Keratinocyte (primary cell): ENCODE measurements at regions not wholly inside any gene's neighbourhood (a gene's known extent, or its start where the extent isn't known, plus 50 kb on each side); places are given as distances from the start of the nearest gene placed in this dataset.

Experiments used
- DNase-seq: peaks from one replicate; pipeline ENCODE4 v3.0.0-alpha.2; 2011; ENCODE audit warnings: low read depth, missing footprints, low spot score
- FAIRE-seq: peaks from 2 replicates; lab custom pipeline; 2011; peaks lifted over from hg19 to GRCh38; lab: Jason Lieb, UNC
- H2AFZ ChIP-seq: 2 replicates; pipeline ENCODE4 v1.6.0; 2012; ENCODE audit warnings: low read length, control low read depth, inconsistent platforms; ENCODE audit not compliant: control insufficient read depth
- H3K27ac ChIP-seq: 2 replicates; pipeline ENCODE4 v1.5.1; 2011; ENCODE audit warnings: low read length; ENCODE audit not compliant: control insufficient read depth, insufficient read depth
- H3K27me3 ChIP-seq: 3 replicates; pipeline ENCODE4 v1.6.0; 2011; ENCODE audit warnings: low read length; ENCODE audit not compliant: control insufficient read depth, insufficient read depth; ENCODE audit errors: extremely low read depth
- H3K36me3 ChIP-seq, 2 experiments: 2 replicates in 1 of 2; 3 replicates in 1 of 2; pipeline ENCODE4 v1.5.1; 2011; ENCODE audit warnings: low read length in 2 of 2, mild to moderate bottlenecking in 1 of 2; ENCODE audit not compliant: control insufficient read depth in 2 of 2, insufficient read depth in 2 of 2; ENCODE audit errors: extremely low read depth in 1 of 2
- H3K4me1 ChIP-seq: 3 replicates; pipeline ENCODE4 v1.5.1; 2011; ENCODE audit warnings: low read length; ENCODE audit not compliant: control insufficient read depth, insufficient read depth; ENCODE audit errors: extremely low read depth
- H3K4me2 ChIP-seq: 3 replicates; pipeline ENCODE4 v1.6.0; 2011; ENCODE audit warnings: low read depth, low read length; ENCODE audit not compliant: control insufficient read depth, insufficient read depth; ENCODE audit errors: extremely low read depth
- H3K4me3 ChIP-seq, 3 experiments: fragments of 200-600 bp in 1 of 3; sonication (generic) in 1 of 3; 2 replicates in 2 of 3; 3 replicates in 1 of 3; pipeline ENCODE4 v1.5.1; 2011 to 2016; ENCODE audit warnings: low read length in 3 of 3, mild to moderate bottlenecking in 3 of 3, control low read depth in 2 of 3, inconsistent platforms in 1 of 3, low read depth in 1 of 3, mixed read lengths in 1 of 3, mixed run types in 1 of 3, moderate library complexity in 1 of 3; ENCODE audit not compliant: control insufficient read depth in 2 of 3, insufficient read depth in 2 of 3; ENCODE audit errors: extremely low read depth in 1 of 3
- H3K79me2 ChIP-seq: 2 replicates; pipeline ENCODE4 v1.6.0; 2012; ENCODE audit warnings: low read length; ENCODE audit not compliant: control insufficient read depth, insufficient read depth
- H3K9ac ChIP-seq: 3 replicates; pipeline ENCODE4 v1.6.0; 2011; ENCODE audit warnings: low read length; ENCODE audit not compliant: control insufficient read depth, insufficient read depth; ENCODE audit errors: extremely low read depth
- H3K9me1 ChIP-seq: 3 replicates; pipeline ENCODE4 v1.6.0; 2011; ENCODE audit warnings: low read length; ENCODE audit not compliant: control insufficient read depth, insufficient read depth; ENCODE audit errors: extremely low read depth
- H3K9me3 ChIP-seq: 2 replicates; pipeline ENCODE4 v1.5.1; 2012; ENCODE audit warnings: low read depth, low read length; ENCODE audit not compliant: control insufficient read depth
- H4K20me1 ChIP-seq: 3 replicates; pipeline ENCODE4 v1.6.0; 2011; ENCODE audit warnings: low read length; ENCODE audit not compliant: control insufficient read depth, insufficient read depth; ENCODE audit errors: extremely low read depth
- CTCF ChIP-seq, 3 experiments: IDR thresholded peaks in 1 of 3; conservative IDR thresholded peaks in 1 of 3; optimal IDR thresholded peaks in 1 of 3; 2 replicates in 2 of 3; 3 replicates in 1 of 3; pipeline versions ENCODE3 to v1.5.1; 2011; ENCODE audit warnings: low read length in 3 of 3, mild to moderate bottlenecking in 3 of 3, moderate library complexity in 2 of 3, control low read depth in 1 of 3, inconsistent platforms in 1 of 3; ENCODE audit not compliant: insufficient read depth in 2 of 3; ENCODE audit errors: extremely low read depth in 1 of 3
- EZH2 ChIP-seq: IDR thresholded peaks from one replicate; pipeline ENCODE4 v1.6.1; 2012; ENCODE audit warnings: inconsistent platforms, mild to moderate bottlenecking, low read length, moderate library complexity
- dilution Hi-C: fragments of 300-500 bp; cut with MboI; formaldehyde crosslinking; loops from one replicate; pipeline ENCODE4 v1.7.0; 2020; ENCODE audit warnings: low sequenced_read_pairs; ENCODE audit not compliant: extremely low pct_ligation_motif_present

GRCh38 chr18:67092141-67092540 is 424.4 kb downstream of the DSEL start:
- no peak overlapping the region for H3K4me2 ChIP-seq
- H3K27me3 ChIP-seq = no peaks in the 10 kb centered on the region
- DNase-seq = no peak
- H3K27ac ChIP-seq = no peak overlapping the region
- H3K9me3 ChIP-seq = no peaks in the 10 kb centered on the region
- H3K79me2 ChIP-seq = no peaks in the 10 kb centered on the region
- no peaks in the 10 kb centered on the region for H3K9me1 ChIP-seq
- no peak for TF ChIP-seq EZH2
- H3K4me3 ChIP-seq = no peak overlapping the region
- H4K20me1 ChIP-seq = no peaks in the 10 kb centered on the region
- H2AFZ ChIP-seq = no peak overlapping the region
- H3K36me3 ChIP-seq = no peaks in the 10 kb centered on the region
- dilution Hi-C loops = no loop called here
- H3K4me1 ChIP-seq = no peaks in the 10 kb centered on the region
- no peak for FAIRE-seq
- no peak overlapping the region for H3K9ac ChIP-seq

GRCh38 chr18:67081482-67082211 is 434.9 kb downstream of the DSEL start:
- TF ChIP-seq EZH2 (no peak), CTCF (optimal IDR thresholded peaks at IDR 0.05 in 1 of 3, IDR thresholded peaks at IDR 0.05 in 1 of 3, conservative IDR thresholded peaks at IDR 0.05 in 1 of 3; ENCODE audit: extremely low read depth in 1 of 3, insufficient read depth in 2 of 3, low read length in 3 of 3) (no peak)

GRCh38 chr18:67080601-67081000 is 435.9 kb downstream of the DSEL start:
- Histone ChIP-seq H3K4me1 (no peaks in the 10 kb centered on the region), H2AFZ (no peak overlapping the region), H4K20me1 (no peaks in the 10 kb centered on the region), H3K4me3 (no peak overlapping the region), H3K9me3 (no peaks in the 10 kb centered on the region), H3K27me3 (no peaks in the 10 kb centered on the region), H3K9ac (no peak overlapping the region), H3K36me3 (no peaks in the 10 kb centered on the region), H3K9me1 (no peaks in the 10 kb centered on the region), H3K79me2 (no peaks in the 10 kb centered on the region), H3K4me2 (no peak overlapping the region), H3K27ac (no peak overlapping the region)
- DNase-seq = no peak
- dilution Hi-C loops = no loop called here
- FAIRE-seq = no peak
- TF ChIP-seq EZH2 = no peak
- no peak for TF ChIP-seq CTCF (optimal IDR thresholded peaks at IDR 0.05 in 1 of 3, IDR thresholded peaks at IDR 0.05 in 1 of 3, conservative IDR thresholded peaks at IDR 0.05 in 1 of 3; ENCODE audit: extremely low read depth in 1 of 3, insufficient read depth in 2 of 3, low read length in 3 of 3)

More at GRCh38 chr18:67081482-67082211, 434.9 kb downstream of the DSEL start:
- H3K9me3 ChIP-seq = no peaks in the 10 kb centered on the region
- no peaks in the 10 kb centered on the region for H3K9me1 ChIP-seq
- H3K27me3 ChIP-seq = no peaks in the 10 kb centered on the region
- no peak overlapping the region for H3K4me3 ChIP-seq
- H3K79me2 ChIP-seq = no peaks in the 10 kb centered on the region
- no peaks in the 10 kb centered on the region for H4K20me1 ChIP-seq
- H3K36me3 ChIP-seq = no peaks in the 10 kb centered on the region
- no peak for DNase-seq
- no peak overlapping the region for H3K4me2 ChIP-seq
- H3K9ac ChIP-seq = no peak overlapping the region
- dilution Hi-C loops = no loop called here
- H3K27ac ChIP-seq = no peak overlapping the region
- no peak overlapping the region for H2AFZ ChIP-seq
- FAIRE-seq = no peak
- H3K4me1 ChIP-seq = no peaks in the 10 kb centered on the region
